Right lobe of liver (tissue), 6 donors: ENCODE measurements at regions not wholly inside any gene's neighbourhood (a gene's known extent, or its start where the extent isn't known, plus 50 kb on each side); places are given as distances from the start of the nearest gene placed in this dataset.

Experiments used
- ATAC-seq, 4 donors: fragments of 200-7000 bp; cut with Tn5 transposase; one replicate each; pipeline ENCODE4 v1.9.1; 2020; ENCODE audit warnings: mild to moderate bottlenecking in 4 of 4, moderate library complexity in 4 of 4
- DNase-seq, 3 donors: peaks; one replicate each; pipeline ENCODE4 v3.0.0-alpha.2; 2020
- H3K27ac ChIP-seq, 3 donors: fragments of 200-600 bp; one replicate each; pipeline ENCODE4 v1.8.0; 2022
- H3K27me3 ChIP-seq, 2 donors: fragments of 200-600 bp; one replicate each; pipeline ENCODE4 v1.8.0; 2022
- H3K36me3 ChIP-seq, 4 donors: fragments of 200-600 bp; sonication (generic) in 1 of 4; one replicate each; pipeline versions ENCODE4 v1.5.1 to v1.8.0; 2017 to 2022; ENCODE audit warnings: control low read depth in 1 of 4
- H3K4me1 ChIP-seq, 4 donors: fragments of 200-600 bp; sonication (generic) in 1 of 4; one replicate each; pipeline versions ENCODE4 v1.5.1 to v1.8.0; 2017 to 2022; ENCODE audit warnings: control low read depth in 1 of 4
- H3K4me3 ChIP-seq, 3 donors: fragments of 200-600 bp; one replicate each; pipeline ENCODE4 v1.8.0; 2022
- H3K9me3 ChIP-seq, 4 donors: fragments of 200-600 bp; sonication (generic) in 1 of 4; one replicate each; pipeline versions ENCODE4 v1.5.1 to v1.8.0; 2017 to 2022; ENCODE audit warnings: control low read depth in 1 of 4
- POLR2A ChIP-seq: fragments of 450-650 bp; IDR thresholded peaks from one replicate; pipeline ENCODE4 v1.6.1; 2017; ENCODE audit warnings: antibody characterized with exemption, mild to moderate bottlenecking
- WGBS: methylation state at CpG from one replicate; pipeline ENCODE4 v1.1.6; 2018; ENCODE audit warnings: low coverage, low lambda C conversion rate; ENCODE audit not compliant: insufficient coverage; ENCODE audit errors: missing lambda C conversion rate; 5-methylcytosine and 5-hydroxymethylcytosine counted together
- intact Hi-C, 2 donors: fragments of 100-400 bp; cut with DNase I; formaldehyde crosslinking; loops; one replicate each; pipeline versions ENCODE4 v1.11.2 to v1.14.1; 2022
- TF ChIP-seq, protein P1 (sequence below), 4 donors: fragments of 200-600 bp in 3 of 4; fragments of 450-650 bp in 1 of 4; IDR thresholded peaks; one replicate each; pipeline versions ENCODE4 v1.5.1 to v1.8.0; 2016 to 2022; ENCODE audit warnings: antibody characterized with exemption in 4 of 4, mild to moderate bottlenecking in 2 of 4
- donor health status: DM: no; HTN: yes; CAD: no.
- donor health status: DM: no; HTN: no; CAD: no.
- donor health status: DM: no; HTN: no; CAD: no.
- donor health status: DM: no; HTN: yes; CAD: no.
- donor health status: DM: no; HTN: yes; CAD: no.

GRCh38 chr5:126354012-126354857 lies 69.0 kb upstream of the GRAMD2B start:
- TF ChIP-seq POLR2A: no peak
- TF ChIP-seq, protein P1, sequence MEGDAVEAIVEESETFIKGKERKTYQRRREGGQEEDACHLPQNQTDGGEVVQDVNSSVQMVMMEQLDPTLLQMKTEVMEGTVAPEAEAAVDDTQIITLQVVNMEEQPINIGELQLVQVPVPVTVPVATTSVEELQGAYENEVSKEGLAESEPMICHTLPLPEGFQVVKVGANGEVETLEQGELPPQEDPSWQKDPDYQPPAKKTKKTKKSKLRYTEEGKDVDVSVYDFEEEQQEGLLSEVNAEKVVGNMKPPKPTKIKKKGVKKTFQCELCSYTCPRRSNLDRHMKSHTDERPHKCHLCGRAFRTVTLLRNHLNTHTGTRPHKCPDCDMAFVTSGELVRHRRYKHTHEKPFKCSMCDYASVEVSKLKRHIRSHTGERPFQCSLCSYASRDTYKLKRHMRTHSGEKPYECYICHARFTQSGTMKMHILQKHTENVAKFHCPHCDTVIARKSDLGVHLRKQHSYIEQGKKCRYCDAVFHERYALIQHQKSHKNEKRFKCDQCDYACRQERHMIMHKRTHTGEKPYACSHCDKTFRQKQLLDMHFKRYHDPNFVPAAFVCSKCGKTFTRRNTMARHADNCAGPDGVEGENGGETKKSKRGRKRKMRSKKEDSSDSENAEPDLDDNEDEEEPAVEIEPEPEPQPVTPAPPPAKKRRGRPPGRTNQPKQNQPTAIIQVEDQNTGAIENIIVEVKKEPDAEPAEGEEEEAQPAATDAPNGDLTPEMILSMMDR (IDR thresholded peaks at IDR 0.05): peak; percentile 51 to 75 (median 60)
- H3K4me1 ChIP-seq: peaks cover 0 to 33% (median 6%) of the 10 kb centered on the region in 4 donors
- H3K4me3 ChIP-seq: no peak overlapping the region
- no peaks in the 10 kb centered on the region for H3K36me3 ChIP-seq
- DNase-seq: no peak
- no peaks in the 10 kb centered on the region for H3K27me3 ChIP-seq
- H3K27ac ChIP-seq: peak overlapping the region; percentile 26 to 60 (median 46)
- intact Hi-C loops: no loop called here
- peak; percentile 77 to 81 (median 80) for ATAC-seq
- 23% methylated on average over 6 of the region's 6 CpGs for WGBS
- H3K9me3 ChIP-seq: no peaks in the 10 kb centered on the region

- H3K4me3 ChIP-seq: no peak overlapping the region
- intact Hi-C loops: no loop called here
- DNase-seq: no peak
- ATAC-seq: peak; percentile 36 to 76 (median 61)
- no peaks in the 10 kb centered on the region for H3K27me3 ChIP-seq
- H3K36me3 ChIP-seq: no peaks in the 10 kb centered on the region
- 63% methylated on average over 5 of the region's 5 CpGs for WGBS
- H3K4me1 ChIP-seq: peaks cover 0 to 33% (median 6%) of the 10 kb centered on the region in 4 donors
- TF ChIP-seq POLR2A: no peak
- TF ChIP-seq, protein P1 (IDR thresholded peaks at IDR 0.05): no peak
- no peaks in the 10 kb centered on the region for H3K9me3 ChIP-seq
- no peak overlapping the region for H3K27ac ChIP-seq
These were observed 68.1 kb upstream of the GRAMD2B start for GRCh38 chr5:126354858-126355731.

DNA sequence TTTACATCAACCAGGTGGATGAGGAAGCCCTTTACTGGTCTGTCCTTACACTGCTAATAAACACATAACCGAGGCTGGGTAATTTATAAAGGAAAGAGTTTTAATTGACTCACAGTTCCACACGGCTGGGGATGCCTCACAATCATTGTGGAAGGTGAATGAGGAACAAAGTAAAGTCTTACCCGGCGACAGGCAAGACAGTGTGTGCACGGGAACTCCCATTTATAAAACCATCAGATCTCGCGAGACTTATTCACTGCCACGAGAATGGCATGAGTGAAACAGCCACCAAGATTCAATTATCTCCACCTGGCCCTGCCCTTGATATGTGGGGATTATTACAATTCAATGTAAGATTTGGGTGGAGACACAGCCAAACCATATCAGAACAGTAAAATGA lies 67.3 kb upstream of the GRAMD2B start:
- ATAC-seq: no peak
- no peaks in the 10 kb centered on the region for H3K36me3 ChIP-seq
- no peaks in the 10 kb centered on the region for H3K27me3 ChIP-seq
- WGBS: 79% methylated on average over 8 of the region's 8 CpGs
- DNase-seq: no peak
- intact Hi-C loops: no loop called here
- no peak overlapping the region for H3K4me3 ChIP-seq
- TF ChIP-seq, protein P1 (IDR thresholded peaks at IDR 0.05): no peak
- no peak for TF ChIP-seq POLR2A
- peaks cover 0 to 33% (median 6%) of the 10 kb centered on the region in 4 donors for H3K4me1 ChIP-seq
- H3K27ac ChIP-seq: no peak overlapping the region
- H3K9me3 ChIP-seq: no peaks in the 10 kb centered on the region

GRCh38 chr5:126357585-126358342 lies 65.4 kb upstream of the GRAMD2B start:
- Histone ChIP-seq H3K9me3 (no peaks in the 10 kb centered on the region), H3K27ac (peak overlapping the region in 2 of 3 donors; percentile 60 to 66), H3K4me3 (no peak overlapping the region), H3K4me1 (peaks cover 0 to 33% (median 7%) of the 10 kb centered on the region in 4 donors), H3K27me3 (no peaks in the 10 kb centered on the region), H3K36me3 (no peaks in the 10 kb centered on the region)
- intact Hi-C loops: no loop called here
- ATAC-seq: peak; percentile 48 to 76 (median 55)
- no peak for TF ChIP-seq POLR2A
- TF ChIP-seq, protein P1 (IDR thresholded peaks at IDR 0.05): no peak
- 24% methylated on average over 3 of the region's 4 CpGs for WGBS
- no peak for DNase-seq
